ENCODE measurements at regions not wholly inside any gene's neighbourhood (a gene's known extent, or its start where the extent isn't known, plus 50 kb on each side); places are given as distances from the start of the nearest gene placed in this dataset.

DNA sequence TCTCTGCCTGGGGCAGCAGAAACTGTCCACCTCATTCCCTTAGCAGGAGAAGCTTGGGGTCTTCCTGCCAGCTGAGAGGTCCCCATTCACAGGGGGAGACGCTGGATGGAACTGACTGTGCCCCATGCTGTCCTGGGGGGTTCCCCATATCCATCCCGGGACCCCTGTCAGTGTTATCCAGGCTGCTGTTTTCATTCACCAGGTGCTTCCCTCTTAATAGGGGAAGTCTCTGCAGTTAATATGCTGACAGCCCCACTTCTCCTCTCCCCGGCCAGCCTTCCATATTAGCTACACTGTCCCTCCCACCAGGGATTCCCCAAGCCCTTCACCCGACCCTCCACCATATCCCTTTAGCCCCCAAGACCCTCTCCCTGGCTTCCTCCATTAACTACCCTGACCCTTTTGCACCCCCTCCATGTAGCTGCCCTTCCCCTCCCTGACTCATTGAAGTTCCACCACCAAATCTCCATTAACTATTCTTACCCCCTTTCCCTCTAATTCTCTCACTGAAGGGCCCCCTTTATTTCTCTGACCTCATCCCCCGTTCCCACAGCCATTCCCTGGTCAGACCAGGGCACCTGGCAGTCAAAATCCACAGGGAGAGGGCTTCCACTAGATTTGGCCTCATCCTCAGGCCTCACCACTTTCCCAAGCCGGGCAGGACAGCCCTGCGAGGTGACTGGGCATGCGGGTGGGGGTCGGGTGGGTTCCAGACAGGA, 92.0 kb upstream of the PAX2 start:
- H3K4me3 ChIP-seq (ENCODE audit: low read depth, low read length, poor library complexity, severe bottlenecking) = no peak overlapping the region
- BruUV-seq (replicated peaks) = no TSS peak
- POLR2A ChIA-PET = no interaction called here
- no peaks in the 10 kb centered on the region for H4K20me1 ChIP-seq (ENCODE audit: insufficient read depth, low read length)
- H3K4me2 ChIP-seq (ENCODE audit: low read length) = no peak overlapping the region
- H3K36me3 ChIP-seq (ENCODE audit: insufficient read depth, low read length) = no peaks in the 10 kb centered on the region
- H3K9me3 ChIP-seq (ENCODE audit: low read length) = no peaks in the 10 kb centered on the region
- H2AFZ ChIP-seq (ENCODE audit: low read length) = no peak overlapping the region
- CTCF ChIA-PET (ENCODE audit: unreplicated experiment) = no interaction called here
- no peak for DNase-seq (ENCODE audit: low spot score)
- TF ChIP-seq, protein P1, sequence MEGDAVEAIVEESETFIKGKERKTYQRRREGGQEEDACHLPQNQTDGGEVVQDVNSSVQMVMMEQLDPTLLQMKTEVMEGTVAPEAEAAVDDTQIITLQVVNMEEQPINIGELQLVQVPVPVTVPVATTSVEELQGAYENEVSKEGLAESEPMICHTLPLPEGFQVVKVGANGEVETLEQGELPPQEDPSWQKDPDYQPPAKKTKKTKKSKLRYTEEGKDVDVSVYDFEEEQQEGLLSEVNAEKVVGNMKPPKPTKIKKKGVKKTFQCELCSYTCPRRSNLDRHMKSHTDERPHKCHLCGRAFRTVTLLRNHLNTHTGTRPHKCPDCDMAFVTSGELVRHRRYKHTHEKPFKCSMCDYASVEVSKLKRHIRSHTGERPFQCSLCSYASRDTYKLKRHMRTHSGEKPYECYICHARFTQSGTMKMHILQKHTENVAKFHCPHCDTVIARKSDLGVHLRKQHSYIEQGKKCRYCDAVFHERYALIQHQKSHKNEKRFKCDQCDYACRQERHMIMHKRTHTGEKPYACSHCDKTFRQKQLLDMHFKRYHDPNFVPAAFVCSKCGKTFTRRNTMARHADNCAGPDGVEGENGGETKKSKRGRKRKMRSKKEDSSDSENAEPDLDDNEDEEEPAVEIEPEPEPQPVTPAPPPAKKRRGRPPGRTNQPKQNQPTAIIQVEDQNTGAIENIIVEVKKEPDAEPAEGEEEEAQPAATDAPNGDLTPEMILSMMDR (conservative IDR thresholded peaks at IDR 0.05; ENCODE audit: low read length) = no peak
- TF ChIP-seq EZH2phosphoT487 (IDR thresholded peaks at IDR 0.05; ENCODE audit: borderline replicate concordance, low read depth, low read length) = no peak
- no peaks in the 10 kb centered on the region for H3K4me1 ChIP-seq (ENCODE audit: insufficient read depth, low read length, poor library complexity, severe bottlenecking)
- H3K9me2 ChIP-seq (ENCODE audit: insufficient read depth, low read length) = no peaks in the 10 kb centered on the region
- intact Hi-C loops (cut with micrococcal nuclease; ENCODE audit: unreplicated experiment) = no loop called here
- H3K79me2 ChIP-seq (ENCODE audit: insufficient read depth, low read depth, low read length) = no peaks in the 10 kb centered on the region
- H3K27ac ChIP-seq (ENCODE audit: low read depth, low read length, poor library complexity, severe bottlenecking) = no peak overlapping the region

DNA sequence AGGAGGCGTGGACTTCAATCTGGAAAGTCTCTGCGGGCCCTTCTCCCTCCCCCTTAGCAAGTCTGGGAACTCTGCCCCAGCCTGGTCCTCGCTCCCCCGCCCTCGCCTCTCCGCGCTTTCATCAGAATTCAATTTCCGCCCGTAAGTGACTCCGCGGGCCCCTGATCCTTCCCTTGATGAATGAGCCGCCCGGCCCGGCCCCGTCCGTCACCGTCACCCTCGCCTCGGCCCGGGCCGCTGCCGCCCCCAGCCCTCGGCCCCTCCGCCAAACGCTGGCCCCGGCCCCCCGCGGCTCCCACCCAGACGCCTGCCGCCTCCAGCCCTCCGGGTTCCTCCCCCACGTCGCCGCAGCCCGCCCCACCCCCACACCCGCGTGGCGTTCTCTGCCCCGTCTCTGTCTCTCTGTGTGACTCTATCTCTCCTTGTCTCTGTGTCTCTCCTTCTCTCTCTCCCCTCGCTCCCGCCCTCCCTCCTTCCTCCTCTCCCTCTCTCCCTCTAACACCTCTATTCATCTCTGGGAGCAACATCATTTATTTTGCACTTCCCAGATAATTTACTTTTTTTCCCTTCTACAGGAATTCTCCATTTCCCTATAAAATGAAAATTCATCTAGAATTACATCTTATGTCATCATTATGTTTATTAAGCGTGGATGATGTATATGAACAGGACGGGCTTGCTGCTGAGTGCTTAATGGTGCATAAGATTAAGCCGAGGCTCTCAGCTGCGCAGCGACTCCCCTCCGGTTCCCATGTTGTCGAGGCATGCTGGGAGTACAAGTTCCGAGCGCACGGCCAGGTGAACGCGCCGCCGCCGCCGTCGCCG, 91.2 kb upstream of the PAX2 start:
- intact Hi-C loops (cut with micrococcal nuclease; ENCODE audit: unreplicated experiment) = no loop called here
- POLR2A ChIA-PET = no interaction called here
- CTCF ChIA-PET (ENCODE audit: unreplicated experiment) = no interaction called here
- no TSS peak for BruUV-seq (replicated peaks)
- no peak for DNase-seq (ENCODE audit: low spot score)
- Histone ChIP-seq H3K4me2 (ENCODE audit: low read length) (no peak overlapping the region), H2AFZ (ENCODE audit: low read length) (no peak overlapping the region), H4K20me1 (ENCODE audit: insufficient read depth, low read length) (no peaks in the 10 kb centered on the region), H3K36me3 (ENCODE audit: insufficient read depth, low read length) (no peaks in the 10 kb centered on the region), H3K4me1 (ENCODE audit: insufficient read depth, low read length, poor library complexity, severe bottlenecking) (no peaks in the 10 kb centered on the region), H3K79me2 (ENCODE audit: insufficient read depth, low read depth, low read length) (no peaks in the 10 kb centered on the region), H3K9me2 (ENCODE audit: insufficient read depth, low read length) (no peaks in the 10 kb centered on the region), H3K27ac (ENCODE audit: low read depth, low read length, poor library complexity, severe bottlenecking) (no peak overlapping the region), H3K9me3 (ENCODE audit: low read length) (no peaks in the 10 kb centered on the region), H3K4me3 (ENCODE audit: low read depth, low read length, poor library complexity, severe bottlenecking) (no peak overlapping the region)
- TF ChIP-seq EZH2phosphoT487 (IDR thresholded peaks at IDR 0.05; ENCODE audit: borderline replicate concordance, low read depth, low read length) = no peak
- TF ChIP-seq, protein P1 (conservative IDR thresholded peaks at IDR 0.05; ENCODE audit: low read length) = no peak

DNA sequence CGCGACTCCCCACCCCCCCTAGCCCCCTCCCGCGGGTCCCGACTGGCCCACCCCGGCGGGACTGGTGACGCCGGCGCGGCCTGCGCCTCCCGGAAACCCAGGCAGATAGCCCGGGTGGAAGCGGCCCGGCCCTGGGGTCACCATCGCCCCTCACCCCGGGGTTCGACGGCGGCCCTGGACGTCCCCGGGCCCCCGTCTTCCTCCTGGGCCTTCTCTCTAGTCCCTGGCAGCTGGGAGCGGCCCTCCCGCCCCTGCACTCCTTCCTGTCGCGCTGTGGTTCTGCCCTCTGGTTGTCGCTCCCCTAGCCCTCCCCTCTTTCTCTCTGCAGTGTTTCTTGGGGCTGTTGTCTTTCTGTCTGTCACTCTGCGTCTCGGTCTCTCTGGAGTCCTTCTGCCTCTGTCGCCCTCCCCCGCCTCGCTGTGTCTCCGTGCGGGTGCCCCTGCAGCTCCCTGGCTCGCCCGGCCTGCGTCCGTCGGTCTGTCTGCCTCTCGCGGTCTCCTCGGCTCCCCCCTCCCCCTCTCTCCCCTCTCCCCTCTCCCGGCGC, 90.5 kb upstream of the PAX2 start:
- intact Hi-C loops (cut with micrococcal nuclease; ENCODE audit: unreplicated experiment) = no loop called here
- Histone ChIP-seq H3K4me1 (ENCODE audit: insufficient read depth, low read length, poor library complexity, severe bottlenecking) (no peaks in the 10 kb centered on the region), H3K9me3 (ENCODE audit: low read length) (no peaks in the 10 kb centered on the region), H3K4me3 (ENCODE audit: low read depth, low read length, poor library complexity, severe bottlenecking) (no peak overlapping the region), H4K20me1 (ENCODE audit: insufficient read depth, low read length) (no peaks in the 10 kb centered on the region), H3K9me2 (ENCODE audit: insufficient read depth, low read length) (no peaks in the 10 kb centered on the region), H2AFZ (ENCODE audit: low read length) (no peak overlapping the region), H3K36me3 (ENCODE audit: insufficient read depth, low read length) (no peaks in the 10 kb centered on the region), H3K27ac (ENCODE audit: low read depth, low read length, poor library complexity, severe bottlenecking) (no peak overlapping the region), H3K79me2 (ENCODE audit: insufficient read depth, low read depth, low read length) (no peaks in the 10 kb centered on the region), H3K4me2 (ENCODE audit: low read length) (no peak overlapping the region)
- ChIA-PET POLR2A (no interaction called here), CTCF (ENCODE audit: unreplicated experiment) (no interaction called here)
- BruUV-seq (replicated peaks) = no TSS peak
- TF ChIP-seq, protein P1 (conservative IDR thresholded peaks at IDR 0.05; ENCODE audit: low read length) = no peak
- TF ChIP-seq EZH2phosphoT487 (IDR thresholded peaks at IDR 0.05; ENCODE audit: borderline replicate concordance, low read depth, low read length) = no peak
- no peak for DNase-seq (ENCODE audit: low spot score)

All from OCI-LY7 (cell line).